C4-2B (cell line): ENCODE measurements at regions not wholly inside any gene's neighbourhood (a gene's known extent, or its start where the extent isn't known, plus 50 kb on each side); places are given as distances from the start of the nearest gene placed in this dataset.
A peak's percentile ranks its signal among the peaks of the same experiment; 100 is the strongest.
"Not testable (repeated sequence)": the region's sequence is repeated elsewhere in the genome, so short reads cannot be mapped to it uniquely, and the experiment has no call there.

Experiments
- H3K27ac ChIP-seq: fragments of 450-650 bp; 2 replicates; pipeline ENCODE4 v1.5.1; 2017
- CTCF ChIP-seq: fragments of 450-650 bp; conservative IDR thresholded peaks from 2 replicates; pipeline ENCODE4 v1.5.1; 2017; ENCODE audit warnings: mild to moderate bottlenecking
- ZFX ChIP-seq: fragments of 450-650 bp; IDR thresholded peaks from 2 replicates; pipeline ENCODE4 v1.6.1; 2017

GRCh38 chrX:107348051-107348450 lies 101.4 kb upstream of the FRMPD3 start:
- H3K27ac ChIP-seq: no peak overlapping the region
- TF ChIP-seq ZFX: no peak
- no peak for TF ChIP-seq CTCF

- no peak for TF ChIP-seq ZFX
- TF ChIP-seq CTCF: no peak
- H3K27ac ChIP-seq: no peak overlapping the region
Observed at GRCh38 chrX:107348990-107349389, 100.5 kb upstream of the FRMPD3 start.

GRCh38 chrX:107355533-107355932 lies 93.9 kb upstream of the FRMPD3 start:
- no peak overlapping the region for H3K27ac ChIP-seq
- no peak for TF ChIP-seq ZFX
- no peak for TF ChIP-seq CTCF

- H3K27ac ChIP-seq: peak overlapping the region; percentile 85
- TF ChIP-seq CTCF (no peak), ZFX (no peak)
Observed at GRCh38 chrX:107360788-107361360, 88.6 kb upstream of the FRMPD3 start.

- H3K27ac ChIP-seq: not testable (repeated sequence)
Observed at GRCh38 chrX:107370185-107370584, 79.3 kb upstream of the FRMPD3 start.

- H3K27ac ChIP-seq: no peak overlapping the region
- TF ChIP-seq ZFX: no peak
- TF ChIP-seq CTCF: no peak
Observed at GRCh38 chrX:107374132-107374531, 75.3 kb upstream of the FRMPD3 start.

- no peak for TF ChIP-seq CTCF
- TF ChIP-seq ZFX: no peak
- no peak overlapping the region for H3K27ac ChIP-seq
Observed at GRCh38 chrX:107374831-107375230, 74.6 kb upstream of the FRMPD3 start.

- H3K27ac ChIP-seq: not testable (repeated sequence)
Observed at GRCh38 chrX:107376186-107376585, 73.3 kb upstream of the FRMPD3 start.
